Esophagus squamous epithelium (tissue), 5 donors: ENCODE measurements at regions not wholly inside any gene's neighbourhood (a gene's known extent, or its start where the extent isn't known, plus 50 kb on each side); places are given as distances from the start of the nearest gene placed in this dataset.

Source experiments
- DNase-seq: peaks from one replicate; lab custom pipeline; 2025; lab: John Stamatoyannopoulos, UW
- H3K27ac ChIP-seq, 4 donors: fragments of 200-600 bp; sonication (generic); one replicate each; pipeline ENCODE4 v1.5.1; 2016 to 2019; ENCODE audit warnings: mild to moderate bottlenecking in 1 of 4
- H3K27me3 ChIP-seq, 4 donors: fragments of 200-600 bp; sonication (generic); 1 replicate in 3 of 4; 2 replicates in 1 of 4; pipeline versions ENCODE4 v1.5.1 to v1.6.0; 2017 to 2021; ENCODE audit warnings: antibody characterized with exemption in 1 of 4
- H3K36me3 ChIP-seq, 3 donors: fragments of 200-600 bp; sonication (generic); one replicate each; pipeline ENCODE4 v1.5.1; 2016 to 2019
- H3K4me1 ChIP-seq, 3 donors: fragments of 200-600 bp; sonication (generic); one replicate each; pipeline ENCODE4 v1.5.1; 2017 to 2019
- H3K4me3 ChIP-seq, 4 donors: fragments of 200-600 bp; sonication (generic); 1 replicate in 3 of 4; 2 replicates in 1 of 4; pipeline ENCODE4 v1.5.1; 2016 to 2019; ENCODE audit warnings: mild to moderate bottlenecking in 2 of 4, moderate library complexity in 1 of 4
- H3K9me3 ChIP-seq, 3 donors: fragments of 200-600 bp; sonication (generic); one replicate each; pipeline ENCODE4 v1.5.1; 2016 to 2019
- POLR2A ChIP-seq, 4 donors: fragments of 450-650 bp; IDR thresholded peaks; one replicate each; pipeline ENCODE4 v1.6.1; 2017; ENCODE audit warnings: antibody characterized with exemption in 4 of 4, mild to moderate bottlenecking in 4 of 4, moderate library complexity in 3 of 4
- WGBS, 2 donors: methylation state at CpG; one replicate each; pipeline ENCODE4 v1.1.5; 2018; 5-methylcytosine and 5-hydroxymethylcytosine counted together
- intact Hi-C: fragments of 100-400 bp; cut with DNase I; formaldehyde crosslinking; loops from one replicate; pipeline ENCODE4 v1.15.0; 2022
- TF ChIP-seq, protein P1 (sequence below), 6 experiments: fragments of 450-650 bp in 4 of 6; fragments of 200-600 bp in 2 of 6; sonication (generic) in 2 of 6; IDR thresholded peaks; one replicate each; pipeline ENCODE4 v1.5.1; 2016 to 2019; ENCODE audit warnings: antibody characterized with exemption in 6 of 6, mild to moderate bottlenecking in 4 of 6, moderate library complexity in 4 of 6
- donor health status: DM: yes; HTN: yes; CAD: no.

DNA sequence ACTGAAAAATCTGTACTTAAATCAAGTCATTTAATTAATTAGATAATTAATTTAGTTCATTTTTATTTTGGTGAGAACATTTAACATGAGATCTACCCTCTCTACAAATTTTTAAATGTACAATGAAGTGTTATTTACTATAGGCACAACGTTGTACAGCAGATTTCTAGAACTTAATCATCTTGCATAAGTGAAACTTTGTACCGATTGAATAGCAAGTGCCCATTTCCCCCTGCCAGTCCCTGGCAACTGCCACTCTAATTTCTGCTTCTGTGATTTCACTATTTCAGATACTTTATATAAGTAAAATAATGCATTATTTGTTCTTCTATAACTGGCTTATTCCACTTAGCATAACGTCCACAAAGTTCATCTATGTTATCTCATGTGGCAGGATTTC lies 50.1 kb upstream of the SYTL5 start:
- H3K27ac ChIP-seq = no peak overlapping the region
- intact Hi-C loops = no loop called here
- no peaks in the 10 kb centered on the region for H3K36me3 ChIP-seq
- no peaks in the 10 kb centered on the region for H3K27me3 ChIP-seq
- H3K9me3 ChIP-seq = no peaks in the 10 kb centered on the region
- 48 to 71% methylated on average over 3 of the region's 3 CpGs for WGBS, 2 donors
- no peak for DNase-seq
- H3K4me3 ChIP-seq = no peak overlapping the region
- no peak for TF ChIP-seq POLR2A (IDR thresholded peaks at IDR 0.05)
- TF ChIP-seq, protein P1, sequence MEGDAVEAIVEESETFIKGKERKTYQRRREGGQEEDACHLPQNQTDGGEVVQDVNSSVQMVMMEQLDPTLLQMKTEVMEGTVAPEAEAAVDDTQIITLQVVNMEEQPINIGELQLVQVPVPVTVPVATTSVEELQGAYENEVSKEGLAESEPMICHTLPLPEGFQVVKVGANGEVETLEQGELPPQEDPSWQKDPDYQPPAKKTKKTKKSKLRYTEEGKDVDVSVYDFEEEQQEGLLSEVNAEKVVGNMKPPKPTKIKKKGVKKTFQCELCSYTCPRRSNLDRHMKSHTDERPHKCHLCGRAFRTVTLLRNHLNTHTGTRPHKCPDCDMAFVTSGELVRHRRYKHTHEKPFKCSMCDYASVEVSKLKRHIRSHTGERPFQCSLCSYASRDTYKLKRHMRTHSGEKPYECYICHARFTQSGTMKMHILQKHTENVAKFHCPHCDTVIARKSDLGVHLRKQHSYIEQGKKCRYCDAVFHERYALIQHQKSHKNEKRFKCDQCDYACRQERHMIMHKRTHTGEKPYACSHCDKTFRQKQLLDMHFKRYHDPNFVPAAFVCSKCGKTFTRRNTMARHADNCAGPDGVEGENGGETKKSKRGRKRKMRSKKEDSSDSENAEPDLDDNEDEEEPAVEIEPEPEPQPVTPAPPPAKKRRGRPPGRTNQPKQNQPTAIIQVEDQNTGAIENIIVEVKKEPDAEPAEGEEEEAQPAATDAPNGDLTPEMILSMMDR (IDR thresholded peaks at IDR 0.05) = no peak
- no peaks in the 10 kb centered on the region for H3K4me1 ChIP-seq
